ENCODE measurements at regions not wholly inside any gene's neighbourhood (a gene's known extent, or its start where the extent isn't known, plus 50 kb on each side); places are given as distances from the start of the nearest gene placed in this dataset.

DNA sequence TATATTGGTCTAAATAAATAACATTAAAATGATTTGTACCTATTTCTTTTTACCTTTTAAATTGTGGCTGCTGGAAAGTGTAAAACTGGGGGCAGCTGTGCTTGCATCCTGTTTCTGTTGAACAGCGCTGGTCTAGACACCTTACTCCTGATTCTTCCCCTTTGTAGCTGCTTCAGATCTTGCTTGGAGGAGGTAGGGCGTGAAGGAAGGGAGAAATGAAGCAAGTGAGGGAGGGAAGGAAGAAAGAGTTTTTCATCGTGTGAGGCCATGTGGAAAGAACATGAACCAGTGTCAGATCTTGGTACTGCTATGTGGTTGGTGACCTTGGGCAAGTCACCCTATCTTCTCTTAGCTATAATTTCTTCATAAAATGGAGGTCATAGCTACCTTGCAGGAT, 89.0 kb upstream of the SEC11C start:
- TF ChIP-seq CTCF (IDR thresholded peaks at IDR 0.05 in 4 of 5, conservative IDR thresholded peaks at IDR 0.05 in 1 of 5) = no peak
- no peak for TF ChIP-seq POLR2A (IDR thresholded peaks at IDR 0.05)
